Esophagus (tissue), 2 donors: ENCODE measurements at regions not wholly inside any gene's neighbourhood (a gene's known extent, or its start where the extent isn't known, plus 50 kb on each side); places are given as distances from the start of the nearest gene placed in this dataset.

Experiments
- H3K27ac ChIP-seq, 2 donors: one replicate each; pipeline ENCODE4 v1.5.1; 2013; ENCODE audit warnings: low read depth in 2 of 2, mild to moderate bottlenecking in 2 of 2, inconsistent platforms in 1 of 2, low read length in 1 of 2, moderate library complexity in 1 of 2
- H3K27me3 ChIP-seq, 2 donors: one replicate each; pipeline ENCODE4 v1.6.1; 2013; ENCODE audit warnings: low read length in 2 of 2, control low read depth in 1 of 2, mild to moderate bottlenecking in 1 of 2; ENCODE audit not compliant: insufficient read depth in 2 of 2, control insufficient read depth in 1 of 2
- H3K36me3 ChIP-seq, 2 donors: one replicate each; pipeline ENCODE4 v1.6.1; 2013; ENCODE audit warnings: low read length in 1 of 2; ENCODE audit not compliant: control insufficient read depth in 2 of 2, insufficient read depth in 2 of 2
- H3K4me1 ChIP-seq, 2 donors: one replicate each; pipeline ENCODE4 v1.6.1; 2013; ENCODE audit warnings: low read length in 1 of 2; ENCODE audit not compliant: control insufficient read depth in 2 of 2, insufficient read depth in 2 of 2
- H3K4me3 ChIP-seq, 2 donors: one replicate each; pipeline ENCODE4 v1.5.1; 2013; ENCODE audit warnings: low read length in 2 of 2, mild to moderate bottlenecking in 2 of 2, low read depth in 1 of 2, moderate library complexity in 1 of 2
- H3K9me3 ChIP-seq, 2 donors: one replicate each; pipeline ENCODE4 v1.6.1; 2013; ENCODE audit warnings: mild to moderate bottlenecking in 2 of 2, low read depth in 1 of 2, low read length in 1 of 2, moderate library complexity in 1 of 2; ENCODE audit not compliant: control insufficient read depth in 2 of 2, insufficient read depth in 1 of 2
- WGBS, 2 donors: extraction: QIAGEN DNeasy Blood & Tissue Kit; methylation state at CpG; one replicate each; pipeline ENCODE4 v1.1.7; 2013; 5-methylcytosine and 5-hydroxymethylcytosine counted together
- donor health status: healthy with polysubstance abuse.
- donor health status: Bipolar disorder and iron deficiency.

DNA sequence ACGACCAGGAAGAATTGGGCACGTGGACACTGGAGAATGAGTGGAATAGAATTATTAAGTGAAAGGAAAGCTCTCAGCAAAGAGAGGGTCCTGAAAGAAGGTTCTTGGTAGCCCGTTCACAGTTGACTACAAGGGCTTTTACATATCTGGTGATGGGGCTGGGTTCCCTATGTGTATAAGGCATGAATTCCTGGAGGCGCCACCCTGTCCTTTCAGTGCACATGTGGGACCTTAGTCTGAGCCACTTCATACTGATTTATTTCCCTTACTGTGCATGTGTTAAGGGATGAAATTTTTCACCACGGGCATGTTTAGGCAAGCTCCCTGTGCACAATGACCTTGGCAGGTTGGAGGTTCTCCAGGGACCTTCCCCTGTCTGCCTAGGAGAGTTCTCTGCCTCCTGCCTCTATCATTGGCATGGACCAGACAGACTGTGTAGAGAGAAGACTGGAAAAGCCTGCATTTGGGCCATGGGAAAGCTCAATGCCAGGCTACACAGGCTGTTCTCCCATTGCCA, 145.9 kb upstream of the ITGB1 start:
- WGBS, 2 donors: 76 to 78% methylated on average over 5 of the region's 5 CpGs
- H3K4me1 ChIP-seq: no peaks in the 10 kb centered on the region
- no peaks in the 10 kb centered on the region for H3K9me3 ChIP-seq
- no peaks in the 10 kb centered on the region for H3K27me3 ChIP-seq
- no peak overlapping the region for H3K27ac ChIP-seq
- H3K36me3 ChIP-seq: no peaks in the 10 kb centered on the region
- no peak overlapping the region for H3K4me3 ChIP-seq

DNA sequence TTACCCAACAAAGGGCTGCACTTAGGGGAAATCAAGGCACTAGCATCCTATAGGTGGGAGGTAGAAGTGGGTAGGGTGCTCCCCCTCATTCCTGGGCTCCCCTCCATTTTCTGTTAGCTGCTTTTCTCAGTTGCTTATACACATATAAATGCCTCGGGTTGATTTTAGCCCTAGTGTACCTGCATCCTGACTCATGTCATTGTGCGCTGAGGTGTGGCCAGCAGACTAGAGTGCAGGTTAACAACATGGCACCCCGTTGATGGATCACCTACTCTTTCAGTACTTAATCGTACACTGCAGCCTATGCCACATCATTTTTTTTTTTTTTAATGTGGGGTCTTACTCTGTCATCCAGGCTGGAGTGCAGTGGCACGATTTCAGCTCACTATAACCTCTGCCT, 144.0 kb upstream of the ITGB1 start:
- Histone ChIP-seq H3K27ac (no peak overlapping the region), H3K27me3 (no peaks in the 10 kb centered on the region), H3K4me1 (no peaks in the 10 kb centered on the region), H3K9me3 (no peaks in the 10 kb centered on the region), H3K4me3 (no peak overlapping the region), H3K36me3 (no peaks in the 10 kb centered on the region)
- WGBS, 2 donors: 79 to 81% methylated on average over 5 of the region's 5 CpGs

DNA sequence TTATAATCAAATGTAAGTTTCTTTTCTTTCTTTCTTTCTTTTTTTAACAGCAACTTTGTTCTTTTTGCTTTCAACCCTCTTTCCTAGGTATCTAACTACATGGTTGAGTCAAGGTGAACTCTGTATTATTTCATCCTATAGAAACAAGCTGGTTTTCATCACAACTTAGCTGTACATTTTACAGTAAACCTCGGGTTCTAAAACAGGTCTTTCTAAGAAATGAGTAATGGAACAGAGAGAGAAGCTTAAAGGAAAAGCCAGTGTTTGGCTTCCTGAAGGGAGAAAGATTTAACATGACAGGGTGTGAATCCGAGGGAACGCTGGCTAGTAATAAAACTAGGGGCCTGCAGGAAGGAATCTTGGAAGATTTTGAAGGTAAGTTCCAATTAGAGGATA, 143.4 kb upstream of the ITGB1 start:
- Histone ChIP-seq H3K4me3 (no peak overlapping the region), H3K4me1 (no peaks in the 10 kb centered on the region), H3K27ac (no peak overlapping the region), H3K27me3 (no peaks in the 10 kb centered on the region), H3K36me3 (no peaks in the 10 kb centered on the region), H3K9me3 (no peaks in the 10 kb centered on the region)
- WGBS, 2 donors: 59 to 65% methylated on average over 3 of the region's 3 CpGs

DNA sequence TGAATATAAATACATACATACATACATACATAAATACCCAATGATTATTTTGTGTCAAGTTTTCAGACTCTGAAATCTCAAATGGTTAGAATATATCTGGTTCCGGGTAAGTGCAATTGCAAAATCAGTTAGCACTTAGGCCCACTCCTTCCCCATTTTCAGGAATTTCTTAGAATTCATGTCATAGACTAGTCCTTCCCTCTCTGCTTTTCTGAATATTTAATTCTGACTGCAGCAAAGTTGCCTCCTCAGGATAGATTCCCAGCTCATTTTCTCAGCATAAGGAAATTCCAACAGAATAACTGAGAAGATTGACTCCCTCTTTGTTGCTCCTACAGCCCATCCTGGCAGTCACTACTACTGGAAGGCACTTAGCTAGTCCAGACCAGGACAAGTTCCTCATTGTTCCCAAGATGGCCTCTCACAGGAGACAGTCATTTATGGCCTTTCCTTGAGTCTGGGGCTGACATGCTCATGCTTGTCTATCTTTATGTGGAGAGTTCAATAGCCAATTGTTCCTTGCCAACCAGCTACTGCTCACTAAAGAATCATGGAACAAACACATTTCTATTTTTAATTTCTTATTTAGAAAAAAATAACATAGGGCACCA, 142.9 kb upstream of the ITGB1 start:
- H3K4me3 ChIP-seq: no peak overlapping the region
- no peaks in the 10 kb centered on the region for H3K36me3 ChIP-seq
- H3K4me1 ChIP-seq: no peaks in the 10 kb centered on the region
- H3K27ac ChIP-seq: no peak overlapping the region
- no peaks in the 10 kb centered on the region for H3K27me3 ChIP-seq
- 95 to 97% methylated on average over 1 of the region's 1 CpG for WGBS, 2 donors
- H3K9me3 ChIP-seq: no peaks in the 10 kb centered on the region

DNA sequence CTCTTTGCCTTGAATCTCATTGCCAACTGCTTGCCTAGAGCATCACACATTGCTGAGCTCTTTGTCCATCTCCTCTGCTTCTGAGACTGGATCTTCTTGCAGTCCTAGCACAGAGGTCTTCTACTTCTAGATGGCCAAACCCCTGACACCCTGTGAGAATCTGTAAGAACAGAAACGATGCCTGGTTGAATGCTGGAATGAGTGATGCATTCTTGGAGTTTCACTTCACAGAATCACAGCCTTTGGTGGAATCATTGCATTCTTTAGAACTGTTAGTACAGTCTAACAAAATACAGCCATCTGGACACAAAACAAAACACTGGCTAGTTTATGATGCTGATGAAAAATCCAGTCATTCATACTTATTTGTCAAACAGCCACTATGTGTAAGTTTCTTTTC, 141.7 kb upstream of the ITGB1 start:
- H3K36me3 ChIP-seq: no peaks in the 10 kb centered on the region
- no peaks in the 10 kb centered on the region for H3K9me3 ChIP-seq
- no peak overlapping the region for H3K4me3 ChIP-seq
- no peaks in the 10 kb centered on the region for H3K27me3 ChIP-seq
- H3K27ac ChIP-seq: no peak overlapping the region
- WGBS, 2 donors: 69 to 72% methylated on average over 1 of the region's 1 CpG
- H3K4me1 ChIP-seq: no peaks in the 10 kb centered on the region

DNA sequence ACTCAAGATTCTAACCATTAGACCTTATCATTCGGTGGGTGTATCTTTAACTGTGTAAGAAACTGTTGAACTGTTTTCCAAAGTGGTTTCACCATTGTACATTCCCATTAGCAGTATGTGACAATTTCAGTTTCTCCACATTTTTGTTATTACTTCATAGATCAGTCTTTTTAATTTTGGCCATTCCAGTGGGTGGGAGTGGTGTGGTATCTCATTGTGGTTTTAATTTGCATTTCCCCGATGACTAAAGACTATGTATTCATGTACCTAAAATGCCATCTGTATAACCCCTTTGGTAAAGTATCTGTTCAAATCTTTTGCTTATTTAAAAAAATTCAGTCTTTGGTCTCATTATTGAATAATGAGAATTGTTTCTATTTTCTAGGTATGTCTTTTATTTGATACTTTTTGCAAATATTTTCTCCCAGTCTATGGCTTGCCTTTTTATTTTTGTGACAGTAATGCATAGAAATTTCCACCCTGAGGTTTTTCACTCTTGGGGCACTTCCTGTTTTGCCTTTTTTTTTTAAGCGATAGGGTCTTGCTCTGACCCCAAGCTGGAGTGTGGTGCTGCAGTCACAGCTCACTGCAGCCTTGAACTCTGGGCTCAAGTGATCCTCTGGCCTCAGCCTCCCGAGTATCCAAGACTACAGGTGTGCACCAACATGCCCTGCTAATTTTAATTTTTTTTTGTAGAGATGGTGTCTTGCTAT, 141.1 kb upstream of the ITGB1 start:
- WGBS, 2 donors: 78 to 86% methylated on average over 4 of the region's 4 CpGs
- H3K4me1 ChIP-seq: no peaks in the 10 kb centered on the region

DNA sequence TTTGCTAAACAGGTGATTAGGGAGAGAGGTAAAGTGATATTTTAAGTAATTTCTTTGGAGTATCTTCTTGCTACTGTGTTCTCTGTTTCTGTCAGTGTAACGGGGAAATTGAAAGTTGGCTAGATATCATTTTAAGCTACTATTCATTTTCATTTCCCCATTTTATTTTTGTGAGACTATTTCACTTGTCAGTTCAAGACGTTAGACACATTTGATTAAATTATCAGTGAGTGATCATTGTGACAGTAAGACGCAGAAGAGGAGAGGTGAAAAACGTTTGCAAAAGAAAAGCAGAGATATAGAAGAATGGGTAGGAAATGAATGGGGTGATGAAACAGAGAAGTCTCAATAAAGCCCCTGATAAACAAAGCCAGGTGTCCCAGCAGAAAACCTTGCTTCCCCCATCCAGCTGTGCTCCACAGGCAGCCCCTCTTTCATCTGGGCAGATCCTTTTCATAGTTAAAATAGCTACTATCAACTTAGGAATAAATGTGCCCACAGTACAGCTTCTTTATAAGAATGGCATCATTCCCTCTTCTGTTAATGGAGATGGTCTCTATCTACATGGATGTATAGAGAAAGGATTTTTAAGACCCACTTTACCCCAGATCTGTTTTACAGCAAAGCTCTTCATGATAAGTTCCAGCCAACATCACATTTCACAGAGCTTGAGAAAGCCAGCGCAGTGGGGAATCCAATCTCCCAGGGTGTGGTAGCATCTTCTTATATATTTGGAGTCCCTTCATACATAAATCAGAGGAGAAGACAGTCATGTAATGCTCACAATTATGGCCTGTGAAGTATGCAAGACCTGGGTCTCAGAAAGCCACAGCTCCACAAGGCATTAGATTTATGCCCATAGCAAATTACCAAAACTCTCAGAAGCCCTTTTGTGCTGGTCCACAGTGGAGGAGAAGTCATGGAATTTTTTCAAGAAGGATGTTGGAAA, 138.1 kb upstream of the ITGB1 start:
- 72% methylated on average over 5 of the region's 5 CpGs for WGBS, 2 donors
- Histone ChIP-seq H3K36me3 (no peaks in the 10 kb centered on the region), H3K4me3 (no peak overlapping the region), H3K9me3 (peaks cover 0 to 3% of the 10 kb centered on the region in 2 donors), H3K4me1 (no peaks in the 10 kb centered on the region), H3K27me3 (no peaks in the 10 kb centered on the region), H3K27ac (no peak overlapping the region)

More for the DNA sequence above, 141.1 kb upstream of the ITGB1 start:
- no peak overlapping the region for H3K4me3 ChIP-seq
- H3K27me3 ChIP-seq: no peaks in the 10 kb centered on the region
- no peaks in the 10 kb centered on the region for H3K36me3 ChIP-seq
- H3K27ac ChIP-seq: no peak overlapping the region
- peaks cover 0 to 3% of the 10 kb centered on the region in 2 donors for H3K9me3 ChIP-seq

DNA sequence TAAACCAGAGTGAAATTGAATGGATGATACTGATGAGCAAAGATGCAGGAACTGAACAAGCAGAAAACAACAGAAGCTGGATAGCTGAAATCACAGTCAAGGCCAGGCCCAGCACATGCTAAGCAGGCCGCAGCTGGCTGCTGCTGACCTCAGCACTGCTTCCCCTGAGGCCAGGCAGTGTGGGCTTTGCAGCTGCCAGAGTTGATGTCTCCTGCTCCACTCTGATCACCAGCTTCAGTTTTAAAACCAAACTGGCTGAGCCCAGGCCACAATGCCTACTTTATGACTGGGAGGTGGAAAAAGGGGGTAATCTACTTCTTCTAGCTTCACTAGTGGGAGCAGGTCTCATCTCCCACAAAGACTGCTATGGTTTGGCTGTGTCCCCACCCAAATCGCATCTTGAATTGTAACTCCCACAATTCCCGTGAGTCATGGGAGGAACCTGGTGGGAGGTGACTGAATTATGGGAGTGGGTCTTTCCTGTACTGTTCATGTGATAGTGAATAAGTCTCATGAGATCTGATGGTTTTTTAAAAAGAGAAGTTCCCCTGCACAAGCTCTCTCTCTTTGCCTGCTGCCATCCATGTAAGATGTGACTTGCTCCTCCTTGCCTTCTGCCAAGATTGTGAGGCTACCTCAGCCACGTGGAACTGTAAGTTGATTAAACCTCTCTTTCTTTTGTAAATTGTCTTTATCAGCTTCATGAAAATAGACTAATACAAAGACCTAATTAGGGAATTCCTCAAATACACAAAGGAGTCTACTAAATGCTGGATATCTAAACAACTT, 136.4 kb upstream of the ITGB1 start:
- no peaks in the 10 kb centered on the region for H3K4me1 ChIP-seq
- WGBS, 2 donors: 84 to 85% methylated on average over 4 of the region's 4 CpGs
- peaks cover 0 to 3% of the 10 kb centered on the region in 2 donors for H3K9me3 ChIP-seq
- H3K4me3 ChIP-seq: no peak overlapping the region
- no peaks in the 10 kb centered on the region for H3K27me3 ChIP-seq
- no peak overlapping the region for H3K27ac ChIP-seq
- H3K36me3 ChIP-seq: no peaks in the 10 kb centered on the region

DNA sequence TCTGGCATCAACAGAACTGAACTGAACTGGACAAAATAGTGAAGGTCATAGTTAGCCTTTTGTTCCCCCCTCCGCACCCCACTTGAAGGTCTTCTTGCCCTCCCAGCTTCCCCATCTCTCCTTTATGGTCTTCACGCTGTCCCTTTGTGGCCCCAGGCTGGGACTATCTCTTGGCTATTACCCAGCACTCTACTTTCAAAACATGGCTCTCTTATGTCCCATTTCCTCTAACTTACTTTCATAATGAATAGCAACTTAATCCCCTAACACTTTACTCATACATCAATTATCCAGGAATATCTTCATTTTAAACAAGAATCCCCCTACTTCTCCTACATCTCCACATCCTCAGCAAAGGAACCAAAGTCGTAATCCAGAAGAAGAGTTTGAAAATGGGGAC, 135.3 kb upstream of the ITGB1 start:
- H3K4me3 ChIP-seq: no peak overlapping the region
- no peaks in the 10 kb centered on the region for H3K36me3 ChIP-seq
- 86 to 87% methylated on average over 3 of the region's 3 CpGs for WGBS, 2 donors
- no peaks in the 10 kb centered on the region for H3K4me1 ChIP-seq
- H3K27me3 ChIP-seq: no peaks in the 10 kb centered on the region
- H3K9me3 ChIP-seq: peaks cover 0 to 3% of the 10 kb centered on the region in 2 donors
- no peak overlapping the region for H3K27ac ChIP-seq
